C4-2B (cell line): ENCODE measurements at regions not wholly inside any gene's neighbourhood (a gene's known extent, or its start where the extent isn't known, plus 50 kb on each side); places are given as distances from the start of the nearest gene placed in this dataset.

ENCODE experiments used
- CTCF ChIP-seq: fragments of 450-650 bp; conservative IDR thresholded peaks from 2 replicates; pipeline ENCODE4 v1.5.1; 2017; ENCODE audit warnings: mild to moderate bottlenecking
- ZFX ChIP-seq: fragments of 450-650 bp; IDR thresholded peaks from 2 replicates; pipeline ENCODE4 v1.6.1; 2017

GRCh38 chr2:239459606-239460005 lies 58.8 kb upstream of the HDAC4 start:
- no peak for TF ChIP-seq CTCF
- no peak for TF ChIP-seq ZFX
